Trophoblast cell (in vitro differentiated cells and primary cell): ENCODE measurements at regions not wholly inside any gene's neighbourhood (a gene's known extent, or its start where the extent isn't known, plus 50 kb on each side); places are given as distances from the start of the nearest gene placed in this dataset.

Source experiments
- DNase-seq, 2 donors: peaks; one replicate each; pipeline ENCODE4 v3.0.0-alpha.2; 2016
- H2AFZ ChIP-seq: 2 replicates; pipeline ENCODE4 v1.6.1; 2013; ENCODE audit warnings: low read length, moderate library complexity, mild to moderate bottlenecking; ENCODE audit not compliant: insufficient read depth, poor library complexity
- H2AK5ac ChIP-seq: 2 replicates; pipeline ENCODE4 v1.6.1; 2013; ENCODE audit warnings: mild to moderate bottlenecking, low read length
- H2BK120ac ChIP-seq: 2 replicates; pipeline ENCODE4 v1.6.1; 2013; ENCODE audit warnings: low read length, mild to moderate bottlenecking, moderate library complexity; ENCODE audit not compliant: insufficient read depth, poor library complexity
- H2BK12ac ChIP-seq: 2 replicates; pipeline ENCODE4 v1.6.1; 2013; ENCODE audit warnings: mild to moderate bottlenecking, low read length, moderate library complexity
- H2BK5ac ChIP-seq: 2 replicates; pipeline ENCODE4 v1.6.1; 2013; ENCODE audit warnings: low read length, low read depth, moderate library complexity, mild to moderate bottlenecking; ENCODE audit not compliant: poor library complexity
- H3K14ac ChIP-seq: 2 replicates; pipeline ENCODE4 v1.6.1; 2013; ENCODE audit warnings: mild to moderate bottlenecking, low read length
- H3K18ac ChIP-seq: 2 replicates; pipeline ENCODE4 v1.6.1; 2013; ENCODE audit warnings: mild to moderate bottlenecking, low read length
- H3K23ac ChIP-seq: 2 replicates; pipeline ENCODE4 v1.6.1; 2013; ENCODE audit warnings: low read length
- H3K27ac ChIP-seq: 2 replicates; pipeline ENCODE4 v1.5.1; 2013; ENCODE audit warnings: low read depth, mild to moderate bottlenecking, inconsistent platforms, low read length, moderate library complexity
- H3K27me3 ChIP-seq: 2 replicates; pipeline ENCODE4 v1.6.1; 2013; ENCODE audit warnings: inconsistent platforms, mild to moderate bottlenecking, low read length, moderate library complexity; ENCODE audit not compliant: insufficient read depth
- H3K36me3 ChIP-seq, 2 experiments: 1 replicate in 1 of 2; 2 replicates in 1 of 2; pipeline ENCODE4 v1.6.1; 2013; ENCODE audit warnings: low read length in 2 of 2, mild to moderate bottlenecking in 2 of 2, moderate library complexity in 1 of 2; ENCODE audit not compliant: insufficient read depth in 2 of 2, control insufficient read depth in 1 of 2
- H3K4ac ChIP-seq: 2 replicates; pipeline ENCODE4 v1.6.1; 2013; ENCODE audit warnings: low read depth, mild to moderate bottlenecking, low read length, moderate library complexity
- H3K4me1 ChIP-seq, 2 experiments: 1 replicate in 1 of 2; 2 replicates in 1 of 2; pipeline ENCODE4 v1.6.1; 2013; ENCODE audit warnings: low read length in 2 of 2, mild to moderate bottlenecking in 2 of 2, moderate library complexity in 1 of 2; ENCODE audit not compliant: insufficient read depth in 2 of 2, control insufficient read depth in 1 of 2
- H3K4me2 ChIP-seq: 2 replicates; pipeline ENCODE4 v1.6.1; 2013; ENCODE audit warnings: inconsistent platforms, mild to moderate bottlenecking, low read length, moderate library complexity
- H3K4me3 ChIP-seq: 2 replicates; pipeline ENCODE4 v1.5.1; 2013; ENCODE audit warnings: mild to moderate bottlenecking, low read depth, low read length, inconsistent platforms
- H3K79me1 ChIP-seq: one replicate; pipeline ENCODE4 v1.6.1; 2013; ENCODE audit warnings: low read length
- H3K79me2 ChIP-seq: 2 replicates; pipeline ENCODE4 v1.6.1; 2013; ENCODE audit warnings: low read length, mild to moderate bottlenecking; ENCODE audit not compliant: control insufficient read depth, insufficient read depth, poor library complexity
- H3K9ac ChIP-seq: 2 replicates; pipeline ENCODE4 v1.6.1; 2013; ENCODE audit warnings: mild to moderate bottlenecking, low read length
- H3K9me3 ChIP-seq: 2 replicates; pipeline ENCODE4 v1.6.1; 2013; ENCODE audit warnings: low read depth, mild to moderate bottlenecking, control low read depth, inconsistent platforms, low read length; ENCODE audit not compliant: insufficient read depth
- H4K12ac ChIP-seq: 2 replicates; pipeline ENCODE4 v1.6.1; 2013; ENCODE audit warnings: low read depth, mild to moderate bottlenecking, low read length, moderate library complexity
- H4K8ac ChIP-seq: 2 replicates; pipeline ENCODE4 v1.6.1; 2013; ENCODE audit warnings: low read depth, mild to moderate bottlenecking, low read length, moderate library complexity
- H4K91ac ChIP-seq: one replicate; pipeline ENCODE4 v1.6.1; 2013; ENCODE audit warnings: low read depth, mild to moderate bottlenecking, low read length, moderate library complexity
- WGBS: extraction: QIAGEN DNeasy Blood & Tissue Kit; methylation state at CpG from one replicate; pipeline ENCODE4 v1.1.7; 2013; ENCODE audit warnings: missing lambda C conversion rate; ENCODE audit not compliant: insufficient read length, insufficient coverage; ENCODE audit errors: extremely low coverage; 5-methylcytosine and 5-hydroxymethylcytosine counted together

- Histone ChIP-seq H2AFZ (no peak overlapping the region), H2BK120ac (no peak overlapping the region), H3K27ac (no peak overlapping the region), H3K36me3 (no peaks in the 10 kb centered on the region), H2BK12ac (no peak overlapping the region), H2BK5ac (no peak overlapping the region), H4K12ac (no peak overlapping the region), H4K8ac (no peak overlapping the region), H3K4me3 (no peak overlapping the region), H3K14ac (no peak overlapping the region), H3K79me2 (no peaks in the 10 kb centered on the region), H3K4me1 (peaks cover 0 to 4% of the 10 kb centered on the region in 2 experiments), H2AK5ac (no peak overlapping the region), H3K9ac (no peak overlapping the region), H3K4me2 (no peak overlapping the region), H3K27me3 (no peaks in the 10 kb centered on the region), H3K79me1 (no peaks in the 10 kb centered on the region), H3K4ac (no peak overlapping the region), H3K18ac (no peak overlapping the region), H4K91ac (no peak overlapping the region), H3K23ac (no peak overlapping the region), H3K9me3 (peaks cover 3% of the 10 kb centered on the region)
- no CpG with 5 or more reads among the region's 2 CpGs for WGBS
- DNase-seq, result no peak
These were observed 136.9 kb upstream of the EGFLAM start for GRCh38 chr5:38121420-38121819.

DNA sequence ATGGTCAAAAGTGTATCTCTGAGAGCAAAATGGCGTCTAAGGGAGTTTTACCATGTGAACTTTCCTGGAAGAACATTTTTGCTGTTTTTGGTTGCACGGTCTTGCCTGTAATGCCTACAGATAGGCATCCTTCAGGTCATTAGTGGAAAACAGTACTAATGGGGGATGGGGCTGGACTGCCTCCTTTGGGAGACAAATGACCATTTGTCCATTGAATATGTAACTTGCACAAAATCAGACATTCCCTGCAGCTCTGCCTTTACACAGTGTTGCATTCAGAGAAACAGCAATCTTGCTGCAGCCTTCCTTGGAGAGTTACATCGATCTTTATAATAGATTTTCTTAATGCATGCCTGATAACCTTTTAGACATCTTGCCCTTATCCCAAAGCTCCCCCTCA is 138.5 kb upstream of the EGFLAM start:
- Histone ChIP-seq H3K14ac (no peak overlapping the region), H3K4me3 (no peak overlapping the region), H3K23ac (no peak overlapping the region), H4K8ac (no peak overlapping the region), H3K79me1 (no peaks in the 10 kb centered on the region), H3K36me3 (no peaks in the 10 kb centered on the region), H3K9ac (no peak overlapping the region), H3K4me2 (no peak overlapping the region), H2AK5ac (no peak overlapping the region), H4K91ac (no peak overlapping the region), H3K27ac (no peak overlapping the region), H2BK120ac (no peak overlapping the region), H4K12ac (no peak overlapping the region), H3K27me3 (no peaks in the 10 kb centered on the region), H3K9me3 (peaks cover 3% of the 10 kb centered on the region), H3K79me2 (no peaks in the 10 kb centered on the region), H2BK5ac (no peak overlapping the region), H3K18ac (no peak overlapping the region), H2AFZ (no peak overlapping the region), H3K4me1 (peaks cover 0 to 4% of the 10 kb centered on the region in 2 experiments), H3K4ac (no peak overlapping the region), H2BK12ac (no peak overlapping the region)
- DNase-seq, result no peak
- WGBS, result no CpG with 5 or more reads among the region's 3 CpGs

- no peak for DNase-seq
- Histone ChIP-seq H3K27me3 (no peaks in the 10 kb centered on the region), H3K79me2 (no peaks in the 10 kb centered on the region), H2BK5ac (no peak overlapping the region), H3K4me1 (no peaks in the 10 kb centered on the region), H4K91ac (no peak overlapping the region), H3K18ac (no peak overlapping the region), H2AK5ac (no peak overlapping the region), H3K14ac (no peak overlapping the region), H3K9me3 (no peaks in the 10 kb centered on the region), H3K4ac (no peak overlapping the region), H3K27ac (no peak overlapping the region), H2BK12ac (no peak overlapping the region), H3K4me2 (no peak overlapping the region), H3K23ac (no peak overlapping the region), H3K79me1 (no peaks in the 10 kb centered on the region), H3K9ac (no peak overlapping the region), H3K36me3 (no peaks in the 10 kb centered on the region), H4K12ac (no peak overlapping the region), H3K4me3 (no peak overlapping the region), H4K8ac (no peak overlapping the region), H2BK120ac (no peak overlapping the region), H2AFZ (no peak overlapping the region)
- no CpG with 5 or more reads among the region's 5 CpGs for WGBS
These were observed 140.4 kb upstream of the EGFLAM start for GRCh38 chr5:38117784-38118479.

DNA sequence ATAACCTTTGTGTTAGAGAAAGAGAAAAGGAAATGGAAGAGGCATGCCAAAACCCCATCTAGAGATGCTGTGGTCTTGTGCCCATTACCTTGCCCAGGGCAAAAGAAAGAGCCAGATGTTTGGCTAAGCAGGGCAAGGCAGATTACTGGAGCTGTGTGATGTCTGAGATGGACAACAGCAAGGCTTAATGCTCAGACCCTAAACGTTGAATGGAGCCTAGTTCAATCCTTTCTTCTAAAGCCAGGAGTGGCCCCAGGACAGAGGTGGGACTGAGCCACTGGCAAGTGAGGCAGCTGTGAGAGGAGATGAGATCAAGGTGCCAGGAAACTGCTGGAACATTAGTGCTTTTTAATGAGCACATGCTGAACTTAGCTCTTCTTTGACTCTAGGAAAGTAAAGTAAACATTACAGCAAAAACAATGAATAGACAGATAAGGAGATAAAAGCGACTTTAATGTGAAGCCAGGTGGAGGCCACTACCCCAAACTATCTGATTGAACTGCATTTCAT is 143.0 kb upstream of the EGFLAM start:
- Histone ChIP-seq H3K27me3 (no peaks in the 10 kb centered on the region), H4K12ac (no peak overlapping the region), H3K27ac (no peak overlapping the region), H3K79me1 (no peaks in the 10 kb centered on the region), H2BK5ac (no peak overlapping the region), H2BK12ac (no peak overlapping the region), H3K18ac (no peak overlapping the region), H3K4me3 (no peak overlapping the region), H3K23ac (no peak overlapping the region), H2AFZ (no peak overlapping the region), H4K8ac (no peak overlapping the region), H2BK120ac (no peak overlapping the region), H3K4ac (no peak overlapping the region), H2AK5ac (no peak overlapping the region), H3K4me1 (no peaks in the 10 kb centered on the region), H3K4me2 (no peak overlapping the region), H4K91ac (no peak overlapping the region), H3K36me3 (no peaks in the 10 kb centered on the region), H3K9me3 (no peaks in the 10 kb centered on the region), H3K79me2 (no peaks in the 10 kb centered on the region), H3K9ac (no peak overlapping the region), H3K14ac (no peak overlapping the region)
- no peak for DNase-seq
- WGBS, result no CpG with 5 or more reads among the region's 2 CpGs
